A549 (cell line): ENCODE measurements at regions not wholly inside any gene's neighbourhood (a gene's known extent, or its start where the extent isn't known, plus 50 kb on each side); places are given as distances from the start of the nearest gene placed in this dataset.
"Not testable (repeated sequence)": the region's sequence is repeated elsewhere in the genome, so short reads cannot be mapped to it uniquely, and the experiment has no call there.

Experiments
- ATAC-seq, 2 experiments: fragments of 200-7000 bp in 1 of 2; fragments of >200 bp in 1 of 2; cut with Nextera tagmentation in 1 of 2; cut with Tn5 transposase in 1 of 2; 3 replicates each; pipeline versions ENCODE4 v1.8.0 to v1.9.1; 2018 to 2020; ENCODE audit warnings: mild to moderate bottlenecking in 1 of 2, moderate library complexity in 1 of 2
- CTCF ChIA-PET: fragments of 300-600 bp; sonication (Branson Sonifier 250); formaldehyde crosslinking; extraction: SDS; loops from one replicate; lab custom pipeline; 2021; ENCODE audit warnings: antibody characterized with exemption, inconsistent platforms; lab: Yijun Ruan, JAX
- POLR2A ChIA-PET: fragments of 350-600 bp; formaldehyde crosslinking; extraction: SDS; loops from one replicate; lab custom pipeline; 2021; ENCODE audit warnings: antibody characterized with exemption, inconsistent platforms; lab: Yijun Ruan, JAX
- DNase-seq, 2 experiments: peaks; one replicate each; pipeline versions ENCODE4 v3.0.0 to v3.0.0-alpha.2; 2011 to 2016; ENCODE audit warnings: low read depth in 1 of 2, low spot score in 1 of 2
- FAIRE-seq: peaks from 2 replicates; lab custom pipeline; 2011; peaks lifted over from hg19 to GRCh38; lab: Jason Lieb, UNC
- H3K27ac ChIP-seq, 2 experiments: fragments of >200 bp; sonication (Bioruptor Twin); formaldehyde crosslinking; 3 replicates each; pipeline ENCODE4 v1.5.1; 2016 to 2017
- H3K4me1 ChIP-seq: fragments of >200 bp; sonication (Bioruptor Twin); formaldehyde crosslinking; 3 replicates; pipeline ENCODE4 v1.6.1; 2016
- H3K4me2 ChIP-seq: fragments of >200 bp; sonication (Bioruptor Twin); formaldehyde crosslinking; 3 replicates; pipeline ENCODE4 v1.6.1; 2016
- H3K4me3 ChIP-seq: fragments of >200 bp; sonication (Bioruptor Twin); formaldehyde crosslinking; 3 replicates; pipeline ENCODE4 v1.5.1; 2016
- H3K9me3 ChIP-seq: fragments of >200 bp; sonication (Bioruptor Twin); formaldehyde crosslinking; 3 replicates; pipeline ENCODE4 v1.6.1; 2016
- ATOH8 ChIP-seq: fragments of 250-450 bp; sonication (Bioruptor Pico); IDR thresholded peaks from 2 replicates; pipeline ENCODE4 v1.5.0; 2020; ENCODE audit warnings: low read depth, mild to moderate bottlenecking, moderate library complexity
- EHMT2 ChIP-seq: fragments of 200-600 bp; sonication (generic); IDR thresholded peaks from 2 replicates; pipeline ENCODE4 v1.6.1; 2016; ENCODE audit warnings: antibody characterized with exemption, low read depth, mild to moderate bottlenecking, moderate library complexity
- GATA3 ChIP-seq: IDR thresholded peaks from 2 replicates; pipeline ENCODE4 v1.6.1; 2012; ENCODE audit warnings: borderline replicate concordance
- HES2 ChIP-seq: fragments of >200 bp; sonication (Bioruptor Twin); formaldehyde crosslinking; IDR thresholded peaks from 2 replicates; pipeline ENCODE4 v1.6.1; 2016
- HMGXB4 ChIP-seq: fragments of 250-450 bp; sonication (Bioruptor Pico); IDR thresholded peaks from 2 replicates; pipeline ENCODE4 v1.5.0; 2021; ENCODE audit warnings: mild to moderate bottlenecking, moderate library complexity, borderline replicate concordance
- JUN ChIP-seq, 2 experiments: fragments of >200 bp; sonication (Bioruptor Twin); formaldehyde crosslinking; IDR thresholded peaks; 2 replicates in 1 of 2; 3 replicates in 1 of 2; pipeline ENCODE4 v1.6.1; 2016 to 2017
- KDM1A ChIP-seq: fragments of 200-600 bp; sonication (generic); IDR thresholded peaks from 2 replicates; pipeline ENCODE4 v1.6.1; 2016; ENCODE audit warnings: low read depth, mild to moderate bottlenecking
- KDM5A ChIP-seq: fragments of 200-600 bp; sonication (generic); IDR thresholded peaks from 2 replicates; pipeline ENCODE4 v1.6.1; 2016; ENCODE audit warnings: antibody characterized with exemption, mild to moderate bottlenecking
- MAX ChIP-seq: IDR thresholded peaks from 2 replicates; pipeline ENCODE4 v1.6.1; 2012
- MAZ ChIP-seq: fragments of 150-350 bp; IDR thresholded peaks from 2 replicates; pipeline ENCODE4 v1.6.1; 2014; ENCODE audit warnings: antibody characterized with exemption, low read depth, low read length, borderline replicate concordance
- PHF8 ChIP-seq: fragments of 200-600 bp; sonication (generic); IDR thresholded peaks from 2 replicates; pipeline ENCODE4 v1.6.1; 2016; ENCODE audit warnings: low read depth, mild to moderate bottlenecking, antibody characterized with exemption, moderate library complexity, borderline replicate concordance
- RAD21 ChIP-seq, 2 experiments: fragments of >200 bp in 1 of 2; sonication (Bioruptor Twin) in 1 of 2; formaldehyde crosslinking in 1 of 2; IDR thresholded peaks in 1 of 2; conservative IDR thresholded peaks in 1 of 2; 2 replicates in 1 of 2; 3 replicates in 1 of 2; pipeline ENCODE4 v1.6.1; 2012 to 2018; ENCODE audit warnings: inconsistent platforms in 1 of 2
- RARB ChIP-seq: fragments of 250-450 bp; sonication (Bioruptor Pico); IDR thresholded peaks from 2 replicates; pipeline ENCODE4 v1.8.0; 2021; ENCODE audit warnings: mild to moderate bottlenecking, moderate library complexity
- RFX5 ChIP-seq: fragments of 450-650 bp; IDR thresholded peaks from 2 replicates; pipeline ENCODE4 v1.7.1; 2014; ENCODE audit warnings: antibody characterized with exemption, mild to moderate bottlenecking, moderate library complexity
- TP53 ChIP-seq: fragments of 250-450 bp; sonication (Bioruptor Pico); IDR thresholded peaks from 2 replicates; pipeline ENCODE4 v1.5.0; 2021; ENCODE audit warnings: mild to moderate bottlenecking, moderate library complexity
- ZC3H11A ChIP-seq: fragments of 450-650 bp; IDR thresholded peaks from 2 replicates; pipeline ENCODE4 v1.6.1; 2014; ENCODE audit warnings: antibody characterized with exemption, mild to moderate bottlenecking
- ZNF302 ChIP-seq: fragments of 250-450 bp; sonication (Bioruptor Pico); IDR thresholded peaks from 2 replicates; pipeline ENCODE4 v1.9.0; 2021; ENCODE audit warnings: inconsistent platforms, mild to moderate bottlenecking, moderate library complexity
- WGBS: methylation state at CpG from one replicate; pipeline ENCODE4 v1.1.6; 2017; ENCODE audit errors: missing lambda C conversion rate; 5-methylcytosine and 5-hydroxymethylcytosine counted together

GRCh38 chr6:88499436-88499835, 333.3 kb upstream of the CNR1 start:
- 17% methylated on average over 3 of the region's 3 CpGs for WGBS
- Histone ChIP-seq H3K4me2 (no peak overlapping the region), H3K4me1 (no peaks in the 10 kb centered on the region), H3K27ac (no peak overlapping the region), H3K4me3 (no peak overlapping the region), H3K9me3 (0 out of 3 replicates have a peak, but pooled peaks cover 2% of the 10 kb centered on the region)
- TF ChIP-seq TP53 (CRISPR knock-in tag) = no peak
- TF ChIP-seq RARB (CRISPR knock-in tag) = no peak
- TF ChIP-seq MAX = no peak
- TF ChIP-seq ZC3H11A = no peak
- no peak for TF ChIP-seq RAD21 (conservative IDR thresholded peaks at IDR 0.05 in 1 of 2, IDR thresholded peaks at IDR 0.05 in 1 of 2)
- no peak for TF ChIP-seq ATOH8 (CRISPR knock-in tag)
- no peak for TF ChIP-seq EHMT2
- no peak for TF ChIP-seq KDM5A
- no peak for TF ChIP-seq KDM1A
- no peak for TF ChIP-seq MAZ
- no peak for TF ChIP-seq RFX5
- TF ChIP-seq HMGXB4 (CRISPR knock-in tag) = no peak
- CTCF ChIA-PET = no interaction called here
- DNase-seq (no peak), ATAC-seq (no peak), FAIRE-seq (no peak)
- POLR2A ChIA-PET = no interaction called here

GRCh38 chr6:88497403-88497802, 331.3 kb upstream of the CNR1 start:
- CTCF ChIA-PET, POLR2A ChIA-PET, DNase-seq, FAIRE-seq, H3K9me3 ChIP-seq, H3K4me3 ChIP-seq, H3K4me1 ChIP-seq, H3K4me2 ChIP-seq, H3K27ac ChIP-seq, ATAC-seq: not testable (repeated sequence)
- WGBS = 40% methylated on average over 8 of the region's 8 CpGs

- Histone ChIP-seq H3K4me3 (no peak overlapping the region), H3K4me1 (no peaks in the 10 kb centered on the region), H3K9me3 (0 out of 3 replicates have a peak, but pooled peaks cover 2% of the 10 kb centered on the region), H3K4me2 (no peak overlapping the region), H3K27ac (no peak overlapping the region)
- FAIRE-seq (no peak), ATAC-seq (no peak), DNase-seq (no peak)
- ChIA-PET POLR2A (no interaction called here), CTCF (no interaction called here)
- WGBS = 74% methylated on average over 3 of the region's 3 CpGs
- TF ChIP-seq HES2 (no peak), GATA3 (no peak), RAD21 (conservative IDR thresholded peaks at IDR 0.05 in 1 of 2, IDR thresholded peaks at IDR 0.05 in 1 of 2) (no peak), PHF8 (no peak), RARB (CRISPR knock-in tag) (no peak), TP53 (CRISPR knock-in tag) (no peak), HMGXB4 (CRISPR knock-in tag) (no peak), ZC3H11A (no peak), ZNF302 (CRISPR knock-in tag) (no peak), JUN (IDR thresholded peaks at IDR 0.05) (no peak)
Observed at GRCh38 chr6:88494401-88495140, 328.4 kb upstream of the CNR1 start.
